Breast epithelium (tissue), 4 donors: ENCODE measurements at regions not wholly inside any gene's neighbourhood (a gene's known extent, or its start where the extent isn't known, plus 50 kb on each side); places are given as distances from the start of the nearest gene placed in this dataset.

Experiments used
- DNase-seq, 2 donors: peaks; one replicate each; pipeline ENCODE4 v3.0.0-alpha.2; 2019; ENCODE audit warnings: low spot score in 2 of 2
- H3K27ac ChIP-seq, 2 donors: fragments of 200-600 bp; sonication (generic) in 1 of 2; one replicate each; pipeline ENCODE4 v1.5.1; 2016 to 2019; ENCODE audit warnings: mild to moderate bottlenecking in 1 of 2
- H3K27me3 ChIP-seq, 2 donors: fragments of 200-600 bp; sonication (generic) in 1 of 2; one replicate each; pipeline versions ENCODE4 v1.5.1 to v1.6.0; 2017 to 2019; ENCODE audit warnings: control low read depth in 1 of 2, mild to moderate bottlenecking in 1 of 2
- H3K36me3 ChIP-seq: fragments of 200-600 bp; one replicate; pipeline ENCODE4 v1.5.1; 2019
- H3K4me1 ChIP-seq, 2 donors: fragments of 200-600 bp; sonication (generic); one replicate each; pipeline ENCODE4 v1.5.1; 2016 to 2019; ENCODE audit warnings: control low read depth in 1 of 2
- H3K4me3 ChIP-seq, 3 donors: fragments of 200-600 bp; sonication (generic); 1 replicate in 2 of 3; 2 replicates in 1 of 3; pipeline ENCODE4 v1.5.1; 2016 to 2019; ENCODE audit warnings: mild to moderate bottlenecking in 3 of 3, moderate library complexity in 2 of 3
- H3K9me3 ChIP-seq, 2 donors: fragments of 200-600 bp; sonication (generic) in 1 of 2; one replicate each; pipeline ENCODE4 v1.5.1; 2016 to 2019; ENCODE audit warnings: control low read depth in 1 of 2
- POLR2A ChIP-seq: fragments of 450-650 bp; IDR thresholded peaks from one replicate; pipeline ENCODE4 v1.6.1; 2016; ENCODE audit warnings: antibody characterized with exemption, mild to moderate bottlenecking, moderate library complexity
- POLR2AphosphoS5 ChIP-seq, 3 donors: sonication (generic); formaldehyde crosslinking; IDR thresholded peaks; one replicate each; pipeline ENCODE4 v1.6.1; 2017; ENCODE audit warnings: antibody characterized with exemption in 3 of 3
- intact Hi-C: fragments of 100-400 bp; cut with DNase I; formaldehyde crosslinking; loops from one replicate; pipeline ENCODE4 v1.15.1; 2023; ENCODE audit warnings: low total_unique reads
- TF ChIP-seq, protein P1 (sequence below), 3 donors: fragments of 450-650 bp; IDR thresholded peaks; one replicate each; pipeline ENCODE4 v1.5.1; 2016 to 2017; ENCODE audit warnings: antibody characterized with exemption in 3 of 3, mild to moderate bottlenecking in 3 of 3, moderate library complexity in 3 of 3

DNA sequence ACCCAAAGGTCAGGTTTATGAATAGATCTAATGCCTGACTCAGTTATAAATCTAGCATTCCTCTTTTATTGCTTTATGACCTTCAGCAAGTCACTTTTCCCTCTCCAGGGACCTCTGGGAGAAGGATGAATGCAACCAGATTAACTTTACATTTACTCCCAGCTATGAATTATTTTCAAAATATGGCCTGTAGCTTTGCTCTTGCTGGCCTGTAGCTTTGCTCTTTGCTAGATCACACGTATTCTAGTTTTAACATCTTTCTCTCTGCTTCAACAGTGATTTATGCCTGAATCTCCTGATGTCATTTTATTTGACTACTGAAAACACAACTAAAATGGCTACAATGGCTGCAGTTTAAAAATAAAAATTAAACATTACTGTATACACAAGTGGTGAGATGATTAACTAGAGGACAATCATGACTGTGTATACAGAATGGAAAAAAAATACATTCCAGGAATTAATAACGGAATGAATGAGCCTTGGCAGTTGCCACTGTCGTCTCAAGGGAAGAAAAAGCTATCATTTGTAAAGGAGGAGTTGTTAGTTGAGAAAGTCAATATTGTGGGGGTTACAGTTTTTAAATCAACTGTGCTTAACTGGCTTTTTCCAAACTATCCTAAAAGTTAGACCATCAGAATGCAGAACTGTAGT is 434.5 kb upstream of the GOT2 start:
- H3K36me3 ChIP-seq = no peaks in the 10 kb centered on the region
- H3K27ac ChIP-seq = no peak overlapping the region
- no peaks in the 10 kb centered on the region for H3K4me1 ChIP-seq
- TF ChIP-seq POLR2A (no peak), POLR2AphosphoS5 (IDR thresholded peaks at IDR 0.05) (no peak)
- TF ChIP-seq, protein P1, sequence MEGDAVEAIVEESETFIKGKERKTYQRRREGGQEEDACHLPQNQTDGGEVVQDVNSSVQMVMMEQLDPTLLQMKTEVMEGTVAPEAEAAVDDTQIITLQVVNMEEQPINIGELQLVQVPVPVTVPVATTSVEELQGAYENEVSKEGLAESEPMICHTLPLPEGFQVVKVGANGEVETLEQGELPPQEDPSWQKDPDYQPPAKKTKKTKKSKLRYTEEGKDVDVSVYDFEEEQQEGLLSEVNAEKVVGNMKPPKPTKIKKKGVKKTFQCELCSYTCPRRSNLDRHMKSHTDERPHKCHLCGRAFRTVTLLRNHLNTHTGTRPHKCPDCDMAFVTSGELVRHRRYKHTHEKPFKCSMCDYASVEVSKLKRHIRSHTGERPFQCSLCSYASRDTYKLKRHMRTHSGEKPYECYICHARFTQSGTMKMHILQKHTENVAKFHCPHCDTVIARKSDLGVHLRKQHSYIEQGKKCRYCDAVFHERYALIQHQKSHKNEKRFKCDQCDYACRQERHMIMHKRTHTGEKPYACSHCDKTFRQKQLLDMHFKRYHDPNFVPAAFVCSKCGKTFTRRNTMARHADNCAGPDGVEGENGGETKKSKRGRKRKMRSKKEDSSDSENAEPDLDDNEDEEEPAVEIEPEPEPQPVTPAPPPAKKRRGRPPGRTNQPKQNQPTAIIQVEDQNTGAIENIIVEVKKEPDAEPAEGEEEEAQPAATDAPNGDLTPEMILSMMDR (IDR thresholded peaks at IDR 0.05) = no peak
- no peak overlapping the region for H3K4me3 ChIP-seq
- intact Hi-C loops = no loop called here
- H3K27me3 ChIP-seq = no peaks in the 10 kb centered on the region
- DNase-seq = no peak
- H3K9me3 ChIP-seq = no peaks in the 10 kb centered on the region

DNA sequence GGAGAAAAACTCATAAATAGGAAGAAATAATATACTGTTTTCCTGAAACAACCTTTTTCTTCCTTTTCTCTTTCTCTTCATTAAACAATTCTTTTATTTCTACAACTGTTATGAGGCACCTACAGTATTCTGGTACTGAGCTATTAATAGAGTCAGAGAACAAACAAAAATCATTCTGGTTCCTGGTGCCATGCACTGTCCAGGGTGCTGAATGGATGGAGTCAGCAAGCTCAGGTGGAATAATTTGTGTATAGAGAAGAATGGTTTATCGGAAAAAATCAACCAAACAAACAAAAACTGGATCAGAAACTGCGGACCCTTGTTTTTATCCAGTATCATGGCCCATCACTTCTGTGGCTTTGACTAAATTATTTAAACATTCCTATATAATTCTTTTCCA is 430.3 kb upstream of the GOT2 start:
- TF ChIP-seq POLR2A (no peak), POLR2AphosphoS5 (IDR thresholded peaks at IDR 0.05) (no peak)
- TF ChIP-seq, protein P1 (IDR thresholded peaks at IDR 0.05) = no peak
- intact Hi-C loops = no loop called here
- Histone ChIP-seq H3K27ac (no peak overlapping the region), H3K9me3 (no peaks in the 10 kb centered on the region), H3K4me3 (no peak overlapping the region), H3K4me1 (no peaks in the 10 kb centered on the region), H3K36me3 (no peaks in the 10 kb centered on the region), H3K27me3 (no peaks in the 10 kb centered on the region)
- DNase-seq = no peak

DNA sequence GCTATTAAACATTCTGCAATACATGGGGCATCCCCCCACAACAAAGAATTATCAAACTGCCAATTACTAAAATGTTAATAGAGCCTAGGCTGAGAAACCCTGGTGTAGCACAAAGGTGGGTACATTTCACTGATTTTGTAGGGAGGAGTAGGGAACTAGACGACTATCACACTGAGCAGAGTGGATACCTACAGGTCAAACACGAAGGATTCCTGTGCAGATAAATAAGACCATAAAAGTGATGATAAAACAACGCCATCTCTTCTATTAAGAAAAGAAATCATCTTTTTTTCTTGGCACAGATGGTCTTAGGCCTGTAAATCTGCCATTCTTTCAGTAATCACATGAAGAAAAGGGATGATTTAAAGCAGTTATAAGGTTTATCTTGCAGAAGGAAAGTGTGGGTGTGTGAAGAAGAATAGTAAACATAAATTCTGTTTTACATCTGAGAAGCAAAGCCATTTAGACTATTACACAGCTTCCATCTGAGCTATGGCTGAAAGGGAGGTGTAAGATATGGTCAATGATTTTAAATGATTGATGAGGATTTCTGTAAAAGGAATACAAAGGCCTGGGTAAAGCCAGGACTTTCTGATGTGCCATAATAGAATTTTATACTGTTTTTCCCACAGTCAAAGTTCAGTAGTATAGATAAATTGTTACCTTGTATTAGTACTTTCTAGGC is 429.4 kb upstream of the GOT2 start:
- DNase-seq = no peak
- Histone ChIP-seq H3K9me3 (no peaks in the 10 kb centered on the region), H3K36me3 (no peaks in the 10 kb centered on the region), H3K4me1 (no peaks in the 10 kb centered on the region), H3K27me3 (no peaks in the 10 kb centered on the region), H3K4me3 (no peak overlapping the region), H3K27ac (no peak overlapping the region)
- TF ChIP-seq, protein P1 (IDR thresholded peaks at IDR 0.05) = no peak
- TF ChIP-seq POLR2A (no peak), POLR2AphosphoS5 (IDR thresholded peaks at IDR 0.05) (no peak)
- intact Hi-C loops = no loop called here

DNA sequence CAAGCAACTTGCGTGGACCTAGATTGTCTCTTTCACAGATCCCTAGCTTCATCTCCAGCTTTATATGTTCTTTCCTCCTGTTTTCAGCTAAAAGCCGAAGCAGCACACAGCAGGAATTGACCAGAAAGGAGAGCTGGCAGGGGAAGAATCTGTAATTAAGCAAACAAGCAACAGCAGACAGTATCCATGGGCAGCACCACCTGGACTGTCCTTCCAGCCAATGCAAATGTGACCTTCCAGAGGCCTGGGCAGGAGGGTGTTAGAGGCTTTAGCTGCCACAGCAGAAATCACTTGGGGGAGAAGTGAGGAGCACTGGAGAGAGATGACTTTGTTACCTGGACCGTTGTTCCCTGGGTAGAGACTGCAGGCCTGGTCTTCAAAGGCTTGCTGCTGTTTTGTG is 427.6 kb upstream of the GOT2 start:
- H3K4me3 ChIP-seq = no peak overlapping the region
- no peaks in the 10 kb centered on the region for H3K36me3 ChIP-seq
- H3K27ac ChIP-seq = no peak overlapping the region
- TF ChIP-seq, protein P1 (IDR thresholded peaks at IDR 0.05) = no peak
- no peak for TF ChIP-seq POLR2AphosphoS5 (IDR thresholded peaks at IDR 0.05)
- TF ChIP-seq POLR2A = no peak
- no peak for DNase-seq
- intact Hi-C loops = no loop called here
- H3K27me3 ChIP-seq = no peaks in the 10 kb centered on the region
- no peaks in the 10 kb centered on the region for H3K4me1 ChIP-seq
- no peaks in the 10 kb centered on the region for H3K9me3 ChIP-seq

DNA sequence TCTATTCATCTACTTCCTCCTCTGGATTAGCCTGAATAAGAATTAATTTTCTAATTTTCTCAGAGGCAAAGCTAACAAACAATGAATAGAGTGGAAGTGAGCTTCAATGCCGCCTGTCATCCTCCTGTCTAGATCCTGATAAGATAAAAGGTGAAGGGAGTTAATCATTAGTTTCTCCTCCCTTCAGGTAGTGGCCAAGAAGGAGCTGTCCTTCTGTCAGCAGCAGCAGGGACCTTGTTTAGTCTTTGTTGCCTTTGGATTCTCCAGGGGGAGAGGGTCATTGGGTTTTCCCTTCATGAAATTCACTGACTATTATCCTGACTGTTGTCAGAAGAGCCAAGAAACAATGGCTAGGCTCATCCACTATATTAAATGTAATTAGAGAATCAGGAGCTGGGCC is 420.2 kb upstream of the GOT2 start:
- DNase-seq = no peak
- no peaks in the 10 kb centered on the region for H3K4me1 ChIP-seq
- TF ChIP-seq POLR2A = no peak
- no peak for TF ChIP-seq POLR2AphosphoS5 (IDR thresholded peaks at IDR 0.05)
- TF ChIP-seq, protein P1 (IDR thresholded peaks at IDR 0.05) = no peak
- no peaks in the 10 kb centered on the region for H3K9me3 ChIP-seq
- no peaks in the 10 kb centered on the region for H3K36me3 ChIP-seq
- intact Hi-C loops = no loop called here
- H3K4me3 ChIP-seq = no peak overlapping the region
- no peak overlapping the region for H3K27ac ChIP-seq
- H3K27me3 ChIP-seq = no peaks in the 10 kb centered on the region
